H1 (cell line): ENCODE measurements at regions not wholly inside any gene's neighbourhood (a gene's known extent, or its start where the extent isn't known, plus 50 kb on each side); places are given as distances from the start of the nearest gene placed in this dataset.

Source experiments
- CTCF ChIA-PET: fragments of 300-600 bp; sonication (Branson Sonifier 250); formaldehyde crosslinking; loops from one replicate; lab custom pipeline; 2021; ENCODE audit not compliant: partially characterized antibody; lab: Charles Lee
- POLR2A ChIA-PET: fragments of 300-600 bp; sonication (Branson Sonifier 250); formaldehyde crosslinking; loops from one replicate; lab custom pipeline; 2021; ENCODE audit warnings: inconsistent platforms; ENCODE audit not compliant: partially characterized antibody; lab: Charles Lee
- DNase-seq, 2 experiments: peaks; one replicate each; pipeline versions ENCODE4 v3.0.0 to v3.0.0-alpha.2; 2010 to 2022; ENCODE audit warnings: low spot score in 2 of 2, low read depth in 1 of 2, mixed read lengths in 1 of 2
- FAIRE-seq: peaks from 2 replicates; lab custom pipeline; 2011; peaks lifted over from hg19 to GRCh38; lab: Jason Lieb, UNC
- H2AFZ ChIP-seq: 2 replicates; pipeline ENCODE4 v1.8.1; 2012; ENCODE audit warnings: low read length, inconsistent platforms
- H2AK5ac ChIP-seq: 2 replicates; pipeline ENCODE4 v1.6.1; 2013; ENCODE audit warnings: low read depth, low read length
- H2BK120ac ChIP-seq: replicated peaks from 2 replicates; pipeline ENCODE3; 2013; ENCODE audit warnings: low read depth, low read length, inconsistent platforms
- H2BK12ac ChIP-seq: 2 replicates; pipeline ENCODE4 v1.6.1; 2013; ENCODE audit warnings: low read depth, low read length
- H2BK15ac ChIP-seq: 2 replicates; pipeline ENCODE4 v1.6.1; 2013; ENCODE audit warnings: low read length
- H2BK20ac ChIP-seq: 2 replicates; pipeline ENCODE4 v1.6.1; 2013; ENCODE audit warnings: low read length
- H2BK5ac ChIP-seq: 2 replicates; pipeline ENCODE4 v1.6.1; 2013; ENCODE audit warnings: low read depth, low read length
- H3K14ac ChIP-seq: 2 replicates; pipeline ENCODE4 v1.6.1; 2013; ENCODE audit warnings: inconsistent platforms; ENCODE audit not compliant: insufficient read length
- H3K18ac ChIP-seq: 2 replicates; pipeline ENCODE4 v1.6.1; 2013; ENCODE audit warnings: low read length; ENCODE audit errors: extremely low read depth
- H3K23ac ChIP-seq: 2 replicates; pipeline ENCODE4 v1.6.1; 2013; ENCODE audit warnings: inconsistent platforms; ENCODE audit not compliant: insufficient read length
- H3K23me2 ChIP-seq: 2 replicates; pipeline ENCODE4 v1.6.1; 2013; ENCODE audit warnings: low read depth, low read length
- H3K27ac ChIP-seq: 2 replicates; pipeline ENCODE4 v1.6.1; 2011; ENCODE audit warnings: low read depth, low read length, inconsistent platforms
- H3K27me3 ChIP-seq, 4 experiments: replicated peaks in 1 of 4; 1 replicate in 1 of 4; 2 replicates in 3 of 4; pipeline versions ENCODE4 v1.6.1 to v1.8.1; 2011 to 2013; ENCODE audit warnings: low read length in 3 of 4, mild to moderate bottlenecking in 3 of 4, inconsistent platforms in 2 of 4, mixed read lengths in 2 of 4, moderate library complexity in 1 of 4; ENCODE audit not compliant: control insufficient read depth in 3 of 4, insufficient read depth in 3 of 4; ENCODE audit errors: extremely low read depth in 1 of 4
- H3K36me3 ChIP-seq, 4 experiments: 2 replicates each; pipeline versions ENCODE4 v1.6.1 to v1.8.1; 2011 to 2013; ENCODE audit warnings: mild to moderate bottlenecking in 4 of 4, low read length in 3 of 4, moderate library complexity in 2 of 4, control low read depth in 1 of 4, inconsistent platforms in 1 of 4; ENCODE audit not compliant: insufficient read depth in 4 of 4, control insufficient read depth in 2 of 4
- H3K4ac ChIP-seq: replicated peaks from 2 replicates; pipeline ENCODE3; 2013; ENCODE audit warnings: low read length, low read depth, mixed read lengths, inconsistent platforms; ENCODE audit not compliant: insufficient read length
- H3K4me1 ChIP-seq, 4 experiments: replicated peaks in 1 of 4; 1 replicate in 1 of 4; 2 replicates in 3 of 4; pipeline versions ENCODE4 v1.6.1 to v1.8.1; 2011 to 2013; ENCODE audit warnings: low read length in 3 of 4, inconsistent platforms in 2 of 4, mixed read lengths in 1 of 4; ENCODE audit not compliant: insufficient read depth in 4 of 4, control insufficient read depth in 3 of 4
- H3K4me2 ChIP-seq, 2 experiments: 2 replicates each; pipeline versions ENCODE4 v1.6.1 to v1.8.1; 2011 to 2013; ENCODE audit warnings: low read depth in 2 of 2, low read length in 2 of 2, control low read depth in 1 of 2, inconsistent platforms in 1 of 2, mild to moderate bottlenecking in 1 of 2; ENCODE audit not compliant: insufficient read depth in 1 of 2
- H3K4me3 ChIP-seq, 4 experiments: fragments of 200-600, 300-600 bp in 1 of 4; sonication (generic), shearing (Covaris generic), sonication (Bioruptor Twin) in 1 of 4; 2 replicates each; pipeline versions ENCODE4 v1.5.1 to v1.8.1; 2011 to 2016; ENCODE audit warnings: low read length in 4 of 4, low read depth in 3 of 4, control low read depth in 2 of 4, inconsistent platforms in 2 of 4, mild to moderate bottlenecking in 2 of 4, mixed read lengths in 1 of 4, moderate library complexity in 1 of 4; ENCODE audit not compliant: insufficient read depth in 2 of 4; ENCODE audit errors: extremely low read depth in 1 of 4
- H3K56ac ChIP-seq: replicated peaks from 2 replicates; pipeline ENCODE3; 2013; ENCODE audit warnings: low read depth, mild to moderate bottlenecking, mixed read lengths, low read length, inconsistent platforms; ENCODE audit not compliant: insufficient read length
- H3K79me1 ChIP-seq: 2 replicates; pipeline ENCODE4 v1.6.1; 2013; ENCODE audit warnings: low read depth, low read length, control low read depth
- H3K79me2 ChIP-seq, 2 experiments: 2 replicates each; pipeline versions ENCODE4 v1.6.1 to v1.8.1; 2012 to 2013; ENCODE audit warnings: low read length in 2 of 2, mild to moderate bottlenecking in 2 of 2, inconsistent platforms in 1 of 2; ENCODE audit not compliant: insufficient read depth in 2 of 2, control insufficient read depth in 1 of 2
- H3K9ac ChIP-seq, 4 experiments: replicated peaks in 1 of 4; 1 replicate in 1 of 4; 2 replicates in 3 of 4; pipeline versions ENCODE4 v1.6.1 to v1.8.1; 2011 to 2013; ENCODE audit warnings: low read depth in 3 of 4, low read length in 3 of 4, control low read depth in 2 of 4, mild to moderate bottlenecking in 2 of 4, moderate library complexity in 2 of 4, inconsistent platforms in 1 of 4; ENCODE audit errors: extremely low read depth in 1 of 4
- H3K9me3 ChIP-seq, 2 experiments: 2 replicates each; pipeline versions ENCODE4 v1.6.1 to v1.8.1; 2012 to 2013; ENCODE audit warnings: mild to moderate bottlenecking in 2 of 2, moderate library complexity in 2 of 2, control low read depth in 1 of 2, inconsistent platforms in 1 of 2, low read depth in 1 of 2, low read length in 1 of 2, mixed read lengths in 1 of 2; ENCODE audit not compliant: insufficient read depth in 2 of 2
- H4K20me1 ChIP-seq, 2 experiments: replicated peaks in 1 of 2; 2 replicates each; pipeline versions ENCODE3 to v1.8.1; 2011 to 2013; ENCODE audit warnings: inconsistent platforms in 2 of 2, low read length in 2 of 2, mild to moderate bottlenecking in 1 of 2; ENCODE audit not compliant: insufficient read depth in 2 of 2, control insufficient read depth in 1 of 2
- H4K5ac ChIP-seq: 2 replicates; pipeline ENCODE4 v1.6.1; 2013; ENCODE audit warnings: low read length, low read depth, mixed read lengths, inconsistent platforms; ENCODE audit not compliant: insufficient read length
- H4K8ac ChIP-seq: 2 replicates; pipeline ENCODE4 v1.8.0; 2013; ENCODE audit warnings: mild to moderate bottlenecking, moderate library complexity, low read length, inconsistent platforms; ENCODE audit not compliant: insufficient read depth; ENCODE audit errors: extremely low read depth
- H4K91ac ChIP-seq: replicated peaks from 2 replicates; pipeline ENCODE3; 2013; ENCODE audit warnings: low read length, mixed read lengths, inconsistent platforms; ENCODE audit not compliant: insufficient read length
- ATF3 ChIP-seq: IDR thresholded peaks from 2 replicates; pipeline ENCODE4 v1.6.1; 2011; ENCODE audit warnings: low read depth, mild to moderate bottlenecking, low read length; ENCODE audit not compliant: insufficient read depth
- BRCA1 ChIP-seq: IDR thresholded peaks from 2 replicates; pipeline ENCODE4 v1.6.1; 2012; ENCODE audit warnings: low read depth, low read length, improper control_type of control experiment
- CHD2 ChIP-seq: IDR thresholded peaks from 2 replicates; pipeline ENCODE4 v1.6.1; 2012; ENCODE audit warnings: low read length, improper control_type of control experiment
- CREB1 ChIP-seq: IDR thresholded peaks from 2 replicates; pipeline ENCODE4 v1.6.1; 2012; ENCODE audit warnings: inconsistent platforms
- FOSL1 ChIP-seq: IDR thresholded peaks from 2 replicates; pipeline ENCODE4 v1.6.1; 2011; ENCODE audit warnings: mild to moderate bottlenecking, low read depth, low read length, moderate library complexity; ENCODE audit not compliant: insufficient read depth
- GABPA ChIP-seq: IDR thresholded peaks from 2 replicates; pipeline ENCODE4 v1.6.1; 2011; ENCODE audit warnings: mild to moderate bottlenecking, low read length, moderate library complexity, borderline replicate concordance; ENCODE audit not compliant: insufficient read depth
- JUN ChIP-seq: IDR thresholded peaks from 2 replicates; pipeline ENCODE4 v1.6.1; 2011; ENCODE audit warnings: low read depth, mild to moderate bottlenecking, improper control_type of control experiment, low read length
- KDM1A ChIP-seq: fragments of 200-600, 300-600 bp; sonication (generic); IDR thresholded peaks from 2 replicates; pipeline ENCODE4 v1.7.1; 2016; ENCODE audit warnings: mild to moderate bottlenecking, low read length, borderline replicate concordance
- MAFK ChIP-seq: IDR thresholded peaks from 2 replicates; pipeline ENCODE4 v1.6.1; 2012; ENCODE audit warnings: low read depth, mild to moderate bottlenecking, improper control_type of control experiment, low read length
- MAX ChIP-seq: IDR thresholded peaks from 2 replicates; pipeline ENCODE4 v1.6.1; 2012; ENCODE audit warnings: inconsistent platforms
- NRF1 ChIP-seq: IDR thresholded peaks from 2 replicates; pipeline ENCODE4 v1.6.1; 2011; ENCODE audit warnings: mild to moderate bottlenecking, low read depth, low read length, improper control_type of control experiment
- POU5F1 ChIP-seq: IDR thresholded peaks from 2 replicates; pipeline ENCODE4 v1.6.1; 2011; ENCODE audit warnings: low read depth, mild to moderate bottlenecking, low read length, moderate library complexity
- RXRA ChIP-seq: IDR thresholded peaks from 2 replicates; pipeline ENCODE4 v1.6.1; 2011; ENCODE audit warnings: low read depth, mild to moderate bottlenecking, low read length, moderate library complexity; ENCODE audit not compliant: insufficient read depth
- SP1 ChIP-seq: IDR thresholded peaks from 2 replicates; pipeline ENCODE4 v1.6.1; 2011; ENCODE audit warnings: low read depth, low read length
- SP4 ChIP-seq: IDR thresholded peaks from 2 replicates; pipeline ENCODE4 v1.6.1; 2012; ENCODE audit warnings: low read length, inconsistent platforms
- TBP ChIP-seq: IDR thresholded peaks from 2 replicates; pipeline ENCODE4 v1.6.1; 2011; ENCODE audit warnings: low read depth, low read length, improper control_type of control experiment
- TCF12 ChIP-seq: IDR thresholded peaks from 2 replicates; pipeline ENCODE4 v1.6.1; 2011; ENCODE audit warnings: low read depth, mild to moderate bottlenecking, low read length
- WGBS, 2 experiments: shearing (Covaris generic) in 1 of 2; methylation state at CpG; one replicate each; pipeline versions ENCODE4 v1.1.6 to v1.1.7; 2013 to 2015; ENCODE audit warnings: low lambda C conversion rate in 2 of 2, mixed read lengths in 2 of 2, inconsistent platforms in 1 of 2, low coverage in 1 of 2, missing lambda C conversion rate in 1 of 2; ENCODE audit not compliant: insufficient replicate concordance in 2 of 2, insufficient coverage in 1 of 2, insufficient read length in 1 of 2; ENCODE audit errors: extremely low coverage in 1 of 2, missing lambda C conversion rate in 1 of 2; 5-methylcytosine and 5-hydroxymethylcytosine counted together

DNA sequence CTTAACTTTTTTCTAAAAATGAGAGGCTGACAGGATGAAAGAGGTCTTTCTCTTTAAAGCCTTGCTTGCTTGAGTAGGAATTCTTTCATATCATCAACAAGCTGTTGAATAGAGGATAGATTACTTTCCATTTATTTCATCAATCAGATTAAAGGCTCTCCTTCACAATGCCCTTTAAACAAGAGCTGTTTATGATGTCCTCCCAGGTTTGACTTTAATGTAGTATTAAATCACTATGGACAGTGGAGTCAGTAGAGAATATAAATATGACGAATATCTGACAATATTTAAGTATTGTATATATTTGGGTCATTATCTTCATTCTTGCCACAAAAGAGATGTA, 282.0 kb downstream of the ISL1 start:
- H4K8ac ChIP-seq, result no peak overlapping the region
- CTCF ChIA-PET, result no interaction called here
- H3K79me1 ChIP-seq, result no peaks in the 10 kb centered on the region
- no peak overlapping the region for H3K14ac ChIP-seq
- no peaks in the 10 kb centered on the region for H3K27me3 ChIP-seq
- H4K91ac ChIP-seq, result no peak overlapping the region
- H2BK120ac ChIP-seq, result no peak overlapping the region
- FAIRE-seq (no peak), DNase-seq (no peak)
- 84% methylated on average over 1 of the region's 1 CpG; no CpG with 5 or more reads in 1 of the 2 experiments for WGBS, 2 experiments
- no peak overlapping the region for H3K23ac ChIP-seq
- no peak overlapping the region for H3K4ac ChIP-seq
- no peak overlapping the region for H3K56ac ChIP-seq
- H3K9ac ChIP-seq, result no peak overlapping the region
- no peaks in the 10 kb centered on the region for H3K79me2 ChIP-seq
- no peak overlapping the region for H2BK12ac ChIP-seq
- POLR2A ChIA-PET, result no interaction called here
- H3K9me3 ChIP-seq, result no peaks in the 10 kb centered on the region
- no peak overlapping the region for H2BK5ac ChIP-seq
- no peaks in the 10 kb centered on the region for H3K4me1 ChIP-seq
- H3K36me3 ChIP-seq, result no peaks in the 10 kb centered on the region
- no peaks in the 10 kb centered on the region for H3K23me2 ChIP-seq
- H3K4me2 ChIP-seq, result no peak overlapping the region
- no peak overlapping the region for H4K5ac ChIP-seq
- H3K27ac ChIP-seq, result no peak overlapping the region
- no peaks in the 10 kb centered on the region for H4K20me1 ChIP-seq
- H2AFZ ChIP-seq, result no peak overlapping the region
- H2BK20ac ChIP-seq, result no peak overlapping the region
- H3K18ac ChIP-seq, result no peak overlapping the region
- no peak overlapping the region for H2AK5ac ChIP-seq
- no peak overlapping the region for H2BK15ac ChIP-seq
- H3K4me3 ChIP-seq, result no peak overlapping the region
- TF ChIP-seq TBP (no peak), FOSL1 (no peak), POU5F1 (no peak), JUN (no peak), TCF12 (no peak), CREB1 (no peak), MAX (no peak), SP4 (no peak), RXRA (no peak), CHD2 (no peak), ATF3 (no peak), SP1 (no peak), MAFK (no peak), NRF1 (no peak), KDM1A (no peak), BRCA1 (no peak), GABPA (no peak)
